Keratinocyte (primary cell): ENCODE measurements at regions not wholly inside any gene's neighbourhood (a gene's known extent, or its start where the extent isn't known, plus 50 kb on each side); places are given as distances from the start of the nearest gene placed in this dataset.

Source experiments
- DNase-seq: peaks from one replicate; pipeline ENCODE4 v3.0.0-alpha.2; 2011; ENCODE audit warnings: low read depth, missing footprints, low spot score
- FAIRE-seq: peaks from 2 replicates; lab custom pipeline; 2011; peaks lifted over from hg19 to GRCh38; lab: Jason Lieb, UNC
- H2AFZ ChIP-seq: 2 replicates; pipeline ENCODE4 v1.6.0; 2012; ENCODE audit warnings: low read length, control low read depth, inconsistent platforms; ENCODE audit not compliant: control insufficient read depth
- H3K27ac ChIP-seq: 2 replicates; pipeline ENCODE4 v1.5.1; 2011; ENCODE audit warnings: low read length; ENCODE audit not compliant: control insufficient read depth, insufficient read depth
- H3K27me3 ChIP-seq: 3 replicates; pipeline ENCODE4 v1.6.0; 2011; ENCODE audit warnings: low read length; ENCODE audit not compliant: control insufficient read depth, insufficient read depth; ENCODE audit errors: extremely low read depth
- H3K36me3 ChIP-seq, 2 experiments: 2 replicates in 1 of 2; 3 replicates in 1 of 2; pipeline ENCODE4 v1.5.1; 2011; ENCODE audit warnings: low read length in 2 of 2, mild to moderate bottlenecking in 1 of 2; ENCODE audit not compliant: control insufficient read depth in 2 of 2, insufficient read depth in 2 of 2; ENCODE audit errors: extremely low read depth in 1 of 2
- H3K4me1 ChIP-seq: 3 replicates; pipeline ENCODE4 v1.5.1; 2011; ENCODE audit warnings: low read length; ENCODE audit not compliant: control insufficient read depth, insufficient read depth; ENCODE audit errors: extremely low read depth
- H3K4me2 ChIP-seq: 3 replicates; pipeline ENCODE4 v1.6.0; 2011; ENCODE audit warnings: low read depth, low read length; ENCODE audit not compliant: control insufficient read depth, insufficient read depth; ENCODE audit errors: extremely low read depth
- H3K4me3 ChIP-seq, 3 experiments: fragments of 200-600 bp in 1 of 3; sonication (generic) in 1 of 3; 2 replicates in 2 of 3; 3 replicates in 1 of 3; pipeline ENCODE4 v1.5.1; 2011 to 2016; ENCODE audit warnings: low read length in 3 of 3, mild to moderate bottlenecking in 3 of 3, control low read depth in 2 of 3, inconsistent platforms in 1 of 3, low read depth in 1 of 3, mixed read lengths in 1 of 3, mixed run types in 1 of 3, moderate library complexity in 1 of 3; ENCODE audit not compliant: control insufficient read depth in 2 of 3, insufficient read depth in 2 of 3; ENCODE audit errors: extremely low read depth in 1 of 3
- H3K79me2 ChIP-seq: 2 replicates; pipeline ENCODE4 v1.6.0; 2012; ENCODE audit warnings: low read length; ENCODE audit not compliant: control insufficient read depth, insufficient read depth
- H3K9ac ChIP-seq: 3 replicates; pipeline ENCODE4 v1.6.0; 2011; ENCODE audit warnings: low read length; ENCODE audit not compliant: control insufficient read depth, insufficient read depth; ENCODE audit errors: extremely low read depth
- H3K9me1 ChIP-seq: 3 replicates; pipeline ENCODE4 v1.6.0; 2011; ENCODE audit warnings: low read length; ENCODE audit not compliant: control insufficient read depth, insufficient read depth; ENCODE audit errors: extremely low read depth
- H3K9me3 ChIP-seq: 2 replicates; pipeline ENCODE4 v1.5.1; 2012; ENCODE audit warnings: low read depth, low read length; ENCODE audit not compliant: control insufficient read depth
- H4K20me1 ChIP-seq: 3 replicates; pipeline ENCODE4 v1.6.0; 2011; ENCODE audit warnings: low read length; ENCODE audit not compliant: control insufficient read depth, insufficient read depth; ENCODE audit errors: extremely low read depth
- EZH2 ChIP-seq: IDR thresholded peaks from one replicate; pipeline ENCODE4 v1.6.1; 2012; ENCODE audit warnings: inconsistent platforms, mild to moderate bottlenecking, low read length, moderate library complexity
- dilution Hi-C: fragments of 300-500 bp; cut with MboI; formaldehyde crosslinking; loops from one replicate; pipeline ENCODE4 v1.7.0; 2020; ENCODE audit warnings: low sequenced_read_pairs; ENCODE audit not compliant: extremely low pct_ligation_motif_present
- TF ChIP-seq, protein P1 (sequence below), 3 experiments: IDR thresholded peaks in 1 of 3; conservative IDR thresholded peaks in 1 of 3; optimal IDR thresholded peaks in 1 of 3; 2 replicates in 2 of 3; 3 replicates in 1 of 3; pipeline versions ENCODE3 to v1.5.1; 2011; ENCODE audit warnings: low read length in 3 of 3, mild to moderate bottlenecking in 3 of 3, moderate library complexity in 2 of 3, control low read depth in 1 of 3, inconsistent platforms in 1 of 3; ENCODE audit not compliant: insufficient read depth in 2 of 3; ENCODE audit errors: extremely low read depth in 1 of 3

DNA sequence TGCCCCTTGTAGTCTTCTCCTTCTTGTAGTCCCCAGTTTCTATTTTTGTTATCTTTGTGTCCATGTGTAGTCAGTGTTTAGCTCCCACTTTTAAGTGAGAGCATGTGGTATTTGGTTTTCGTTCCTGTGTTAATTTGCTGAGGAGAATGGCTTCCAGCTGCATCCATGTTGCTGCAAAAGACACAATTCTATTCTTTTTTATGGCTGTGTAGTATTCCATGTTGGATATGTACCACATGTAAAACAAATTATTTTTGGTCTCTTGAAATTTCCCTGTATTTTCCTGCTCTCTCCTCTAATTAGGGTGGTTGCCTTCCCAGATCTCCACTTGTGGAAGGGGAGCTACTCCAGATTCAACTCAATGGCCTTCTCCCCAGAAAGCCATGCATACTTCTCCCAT is 813.8 kb downstream of the UQCRFS1 start:
- no peak for FAIRE-seq
- TF ChIP-seq, protein P1, sequence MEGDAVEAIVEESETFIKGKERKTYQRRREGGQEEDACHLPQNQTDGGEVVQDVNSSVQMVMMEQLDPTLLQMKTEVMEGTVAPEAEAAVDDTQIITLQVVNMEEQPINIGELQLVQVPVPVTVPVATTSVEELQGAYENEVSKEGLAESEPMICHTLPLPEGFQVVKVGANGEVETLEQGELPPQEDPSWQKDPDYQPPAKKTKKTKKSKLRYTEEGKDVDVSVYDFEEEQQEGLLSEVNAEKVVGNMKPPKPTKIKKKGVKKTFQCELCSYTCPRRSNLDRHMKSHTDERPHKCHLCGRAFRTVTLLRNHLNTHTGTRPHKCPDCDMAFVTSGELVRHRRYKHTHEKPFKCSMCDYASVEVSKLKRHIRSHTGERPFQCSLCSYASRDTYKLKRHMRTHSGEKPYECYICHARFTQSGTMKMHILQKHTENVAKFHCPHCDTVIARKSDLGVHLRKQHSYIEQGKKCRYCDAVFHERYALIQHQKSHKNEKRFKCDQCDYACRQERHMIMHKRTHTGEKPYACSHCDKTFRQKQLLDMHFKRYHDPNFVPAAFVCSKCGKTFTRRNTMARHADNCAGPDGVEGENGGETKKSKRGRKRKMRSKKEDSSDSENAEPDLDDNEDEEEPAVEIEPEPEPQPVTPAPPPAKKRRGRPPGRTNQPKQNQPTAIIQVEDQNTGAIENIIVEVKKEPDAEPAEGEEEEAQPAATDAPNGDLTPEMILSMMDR (optimal IDR thresholded peaks at IDR 0.05 in 1 of 3, IDR thresholded peaks at IDR 0.05 in 1 of 3, conservative IDR thresholded peaks at IDR 0.05 in 1 of 3; ENCODE audit: extremely low read depth in 1 of 3, insufficient read depth in 2 of 3, low read length in 3 of 3): no peak
- TF ChIP-seq EZH2: no peak
- no peak overlapping the region for H3K4me3 ChIP-seq
- H3K36me3 ChIP-seq: no peaks in the 10 kb centered on the region
- no peaks in the 10 kb centered on the region for H3K79me2 ChIP-seq
- no peak for DNase-seq
- H2AFZ ChIP-seq: no peak overlapping the region
- no peak overlapping the region for H3K9ac ChIP-seq
- H3K27me3 ChIP-seq: no peaks in the 10 kb centered on the region
- H3K9me1 ChIP-seq: no peaks in the 10 kb centered on the region
- no peak overlapping the region for H3K4me2 ChIP-seq
- H3K4me1 ChIP-seq: no peaks in the 10 kb centered on the region
- no peak overlapping the region for H3K27ac ChIP-seq
- dilution Hi-C loops: no loop called here
- no peaks in the 10 kb centered on the region for H4K20me1 ChIP-seq
- H3K9me3 ChIP-seq: peaks cover 9% of the 10 kb centered on the region

DNA sequence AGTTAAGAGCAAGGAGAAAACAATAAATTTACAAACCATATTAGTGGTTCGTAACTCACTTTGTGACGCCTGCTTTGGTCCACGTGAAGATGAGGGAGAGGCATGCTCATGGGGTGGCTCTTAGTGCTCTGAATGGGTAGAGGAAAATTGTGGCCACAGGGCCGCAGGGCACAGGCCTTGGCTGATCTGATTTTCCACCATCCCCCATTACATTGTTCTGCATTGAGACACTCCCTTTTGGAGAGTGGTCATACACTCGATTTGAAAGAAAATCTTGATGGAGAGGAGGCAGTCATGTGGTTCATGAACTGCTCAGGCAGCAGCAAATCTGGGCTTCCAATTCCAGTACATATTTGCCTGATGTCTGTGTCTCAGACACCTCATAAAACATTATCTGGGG is 815.2 kb downstream of the UQCRFS1 start:
- no peaks in the 10 kb centered on the region for H4K20me1 ChIP-seq
- no peak overlapping the region for H3K4me2 ChIP-seq
- no peak overlapping the region for H3K9ac ChIP-seq
- dilution Hi-C loops: no loop called here
- H3K27ac ChIP-seq: no peak overlapping the region
- no peak overlapping the region for H2AFZ ChIP-seq
- no peaks in the 10 kb centered on the region for H3K36me3 ChIP-seq
- H3K27me3 ChIP-seq: no peaks in the 10 kb centered on the region
- FAIRE-seq: no peak
- no peaks in the 10 kb centered on the region for H3K4me1 ChIP-seq
- no peak overlapping the region for H3K4me3 ChIP-seq
- H3K9me1 ChIP-seq: no peaks in the 10 kb centered on the region
- no peak for DNase-seq
- no peak for TF ChIP-seq EZH2
- TF ChIP-seq, protein P1 (optimal IDR thresholded peaks at IDR 0.05 in 1 of 3, IDR thresholded peaks at IDR 0.05 in 1 of 3, conservative IDR thresholded peaks at IDR 0.05 in 1 of 3; ENCODE audit: extremely low read depth in 1 of 3, insufficient read depth in 2 of 3, low read length in 3 of 3): no peak
- no peaks in the 10 kb centered on the region for H3K79me2 ChIP-seq
- peaks cover 7% of the 10 kb centered on the region for H3K9me3 ChIP-seq
